ENCODE measurements at regions not wholly inside any gene's neighbourhood (a gene's known extent, or its start where the extent isn't known, plus 50 kb on each side); places are given as distances from the start of the nearest gene placed in this dataset.

DNA sequence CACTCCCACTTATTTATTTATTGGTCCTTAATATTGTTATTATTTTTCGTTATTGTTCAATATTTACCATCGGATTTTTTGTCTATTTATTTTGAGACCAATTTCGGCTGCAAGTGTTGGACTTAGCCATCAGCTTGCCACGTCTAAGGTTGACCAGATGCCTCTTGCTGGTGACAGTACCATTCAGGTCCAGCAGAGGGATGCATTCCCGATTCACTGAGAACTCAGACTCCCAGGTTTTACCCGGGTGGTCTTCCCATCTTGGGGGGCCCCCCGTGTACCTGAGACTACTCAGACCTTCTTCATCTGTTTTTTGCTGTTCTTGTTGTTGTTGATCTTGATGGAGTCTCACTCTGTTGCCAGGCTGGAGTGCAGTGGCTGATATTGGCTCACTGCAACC lies 1435.2 kb downstream of the UQCRFS1 start:
- TF ChIP-seq JUN (IDR thresholded peaks at IDR 0.05; ENCODE audit: borderline replicate concordance, insufficient read depth, insufficient read length, low read depth) (no peak), EZH2 (IDR thresholded peaks at IDR 0.05; ENCODE audit: borderline replicate concordance, low read depth, low read length, severe bottlenecking) (no peak), POLR2A (IDR thresholded peaks at IDR 0.05; ENCODE audit: low read depth, low read length) (no peak), POLR2AphosphoS5 (IDR thresholded peaks at IDR 0.05; ENCODE audit: insufficient read depth, low read depth, low read length) (no peak), GATA2 (IDR thresholded peaks at IDR 0.05; ENCODE audit: insufficient read depth, insufficient read length, low read depth, low read length) (no peak)
- TF ChIP-seq, protein P1, sequence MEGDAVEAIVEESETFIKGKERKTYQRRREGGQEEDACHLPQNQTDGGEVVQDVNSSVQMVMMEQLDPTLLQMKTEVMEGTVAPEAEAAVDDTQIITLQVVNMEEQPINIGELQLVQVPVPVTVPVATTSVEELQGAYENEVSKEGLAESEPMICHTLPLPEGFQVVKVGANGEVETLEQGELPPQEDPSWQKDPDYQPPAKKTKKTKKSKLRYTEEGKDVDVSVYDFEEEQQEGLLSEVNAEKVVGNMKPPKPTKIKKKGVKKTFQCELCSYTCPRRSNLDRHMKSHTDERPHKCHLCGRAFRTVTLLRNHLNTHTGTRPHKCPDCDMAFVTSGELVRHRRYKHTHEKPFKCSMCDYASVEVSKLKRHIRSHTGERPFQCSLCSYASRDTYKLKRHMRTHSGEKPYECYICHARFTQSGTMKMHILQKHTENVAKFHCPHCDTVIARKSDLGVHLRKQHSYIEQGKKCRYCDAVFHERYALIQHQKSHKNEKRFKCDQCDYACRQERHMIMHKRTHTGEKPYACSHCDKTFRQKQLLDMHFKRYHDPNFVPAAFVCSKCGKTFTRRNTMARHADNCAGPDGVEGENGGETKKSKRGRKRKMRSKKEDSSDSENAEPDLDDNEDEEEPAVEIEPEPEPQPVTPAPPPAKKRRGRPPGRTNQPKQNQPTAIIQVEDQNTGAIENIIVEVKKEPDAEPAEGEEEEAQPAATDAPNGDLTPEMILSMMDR (IDR thresholded peaks at IDR 0.05; ENCODE audit: extremely low read depth in 1 of 2, insufficient read depth in 1 of 2, low read depth in 1 of 2, low read length in 2 of 2): no peak
- TF ChIP-seq, protein P2, sequence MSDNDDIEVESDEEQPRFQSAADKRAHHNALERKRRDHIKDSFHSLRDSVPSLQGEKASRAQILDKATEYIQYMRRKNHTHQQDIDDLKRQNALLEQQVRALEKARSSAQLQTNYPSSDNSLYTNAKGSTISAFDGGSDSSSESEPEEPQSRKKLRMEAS (IDR thresholded peaks at IDR 0.05; ENCODE audit: insufficient read depth, insufficient read length): no peak

Data from endothelial cell of umbilical vein (primary cell).